Kasumi-1 (cell line): ENCODE measurements at regions not wholly inside any gene's neighbourhood (a gene's known extent, or its start where the extent isn't known, plus 50 kb on each side); places are given as distances from the start of the nearest gene placed in this dataset.
"Not testable (repeated sequence)": the region's sequence is repeated elsewhere in the genome, so short reads cannot be mapped to it uniquely, and the experiment has no call there.

Experiments
- DNase-seq, 2 experiments: peaks; one replicate each; lab custom pipeline; 2025; lab: John Stamatoyannopoulos, UW

GRCh38 chr6:112935402-112936078 is 588.4 kb downstream of the RFPL4B start:
- no peak for DNase-seq

- no peak for DNase-seq
These were observed 588.9 kb downstream of the RFPL4B start for GRCh38 chr6:112936079-112936472.

GRCh38 chr6:112936504-112936903 is 589.4 kb downstream of the RFPL4B start:
- no peak for DNase-seq

- not testable (repeated sequence) for DNase-seq
These were observed 590.6 kb downstream of the RFPL4B start for GRCh38 chr6:112937690-112938089.

GRCh38 chr6:112938650-112939049 is 591.5 kb downstream of the RFPL4B start:
- DNase-seq: no peak

GRCh38 chr6:112939563-112939962 is 592.4 kb downstream of the RFPL4B start:
- DNase-seq: no peak

- no peak for DNase-seq
These were observed 594.5 kb downstream of the RFPL4B start for GRCh38 chr6:112941613-112942012.

- DNase-seq: no peak
These were observed 598.9 kb downstream of the RFPL4B start for GRCh38 chr6:112946051-112946450.

GRCh38 chr6:112947507-112947906 is 600.4 kb downstream of the RFPL4B start:
- no peak for DNase-seq

GRCh38 chr6:112951829-112952228 is 604.7 kb downstream of the RFPL4B start:
- DNase-seq: no peak

- DNase-seq: not testable (repeated sequence)
These were observed 608.6 kb downstream of the RFPL4B start for GRCh38 chr6:112955743-112956142.

- DNase-seq: peak; percentile 14 to 30
These were observed 609.8 kb downstream of the RFPL4B start for GRCh38 chr6:112956696-112957535.

- no peak for DNase-seq
These were observed 610.4 kb downstream of the RFPL4B start for GRCh38 chr6:112957536-112957916.

GRCh38 chr6:112960130-112960529 is 613.0 kb downstream of the RFPL4B start:
- DNase-seq: not testable (repeated sequence)

- DNase-seq: no peak
These were observed 620.8 kb downstream of the RFPL4B start for GRCh38 chr6:112967974-112968373.

GRCh38 chr6:112971651-112972050 is 624.5 kb downstream of the RFPL4B start:
- DNase-seq: no peak

- DNase-seq: not testable (repeated sequence)
These were observed 627.8 kb downstream of the RFPL4B start for GRCh38 chr6:112974931-112975330.

GRCh38 chr6:112976579-112976978 is 629.4 kb downstream of the RFPL4B start:
- not testable (repeated sequence) for DNase-seq

GRCh38 chr6:112979830-112980229 is 632.7 kb downstream of the RFPL4B start:
- no peak for DNase-seq

- no peak for DNase-seq
These were observed 633.5 kb downstream of the RFPL4B start for GRCh38 chr6:112980676-112981075.

- no peak for DNase-seq
These were observed 636.7 kb downstream of the RFPL4B start for GRCh38 chr6:112983713-112984261.

GRCh38 chr6:112984899-112985298 is 637.8 kb downstream of the RFPL4B start:
- no peak for DNase-seq

GRCh38 chr6:112986321-112986720 is 639.2 kb downstream of the RFPL4B start:
- no peak for DNase-seq
